Vagina (tissue), 2 donors: ENCODE measurements at regions not wholly inside any gene's neighbourhood (a gene's known extent, or its start where the extent isn't known, plus 50 kb on each side); places are given as distances from the start of the nearest gene placed in this dataset.
"Not testable (repeated sequence)": the region's sequence is repeated elsewhere in the genome, so short reads cannot be mapped to it uniquely, and the experiment has no call there.

Source experiments
- DNase-seq, 2 donors: peaks; one replicate each; pipeline ENCODE4 v3.0.0-alpha.2; 2017; ENCODE audit errors: extremely low spot score in 2 of 2
- H3K27ac ChIP-seq: fragments of 200-600 bp; sonication (generic); one replicate; pipeline ENCODE4 v1.5.1; 2019
- H3K27me3 ChIP-seq: fragments of 200-600 bp; sonication (generic); one replicate; pipeline ENCODE4 v1.5.1; 2019
- H3K36me3 ChIP-seq, 2 donors: fragments of 200-600 bp; sonication (generic); one replicate each; pipeline ENCODE4 v1.5.1; 2017 to 2019
- H3K4me1 ChIP-seq: fragments of 200-600 bp; sonication (generic); one replicate; pipeline ENCODE4 v1.5.1; 2019
- H3K4me3 ChIP-seq, 2 donors: fragments of 200-600 bp; sonication (generic); 1 replicate in 1 of 2; 2 replicates in 1 of 2; pipeline ENCODE4 v1.5.1; 2016 to 2019
- H3K9me3 ChIP-seq: fragments of 200-600 bp; sonication (generic); one replicate; pipeline ENCODE4 v1.5.1; 2019
- intact Hi-C: fragments of 100-400 bp; cut with DNase I; formaldehyde crosslinking; loops from one replicate; pipeline ENCODE4 v1.15.1; 2023

- H3K36me3 ChIP-seq, H3K9me3 ChIP-seq, H3K27me3 ChIP-seq, H3K27ac ChIP-seq, H3K4me3 ChIP-seq, H3K4me1 ChIP-seq, DNase-seq, intact Hi-C loops: not testable (repeated sequence)
These were observed 197.6 kb downstream of the TP53TG3 start for GRCh38 chr16:32478406-32478805.

DNA sequence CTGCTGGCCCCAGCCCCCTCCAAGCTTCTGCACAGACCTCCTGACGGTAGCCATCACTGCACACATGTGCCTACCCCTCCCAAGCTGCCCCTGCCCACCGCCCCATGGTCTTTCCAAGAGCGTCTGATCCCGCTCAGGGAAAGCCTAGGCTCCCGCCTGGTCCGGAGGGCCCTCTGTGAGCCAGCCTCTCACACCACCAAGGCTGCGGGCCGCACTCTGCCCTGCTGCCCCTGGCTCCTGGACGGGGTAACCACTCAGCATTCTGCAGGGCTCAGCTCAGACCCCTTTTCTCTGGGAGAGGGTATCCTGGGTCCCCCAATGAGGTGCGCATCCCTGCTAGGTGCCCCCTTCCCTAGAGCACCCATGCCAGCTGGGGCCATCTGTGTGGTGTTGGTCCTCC, 198.4 kb downstream of the TP53TG3 start:
- not testable (repeated sequence) for H3K27me3 ChIP-seq

GRCh38 chr16:32474365-32474764, 201.6 kb downstream of the TP53TG3 start:
- H3K36me3 ChIP-seq, H3K4me3 ChIP-seq, H3K27ac ChIP-seq, DNase-seq, intact Hi-C loops, H3K4me1 ChIP-seq, H3K9me3 ChIP-seq, H3K27me3 ChIP-seq: not testable (repeated sequence)

More for the DNA sequence above, 198.4 kb downstream of the TP53TG3 start:
- DNase-seq, H3K36me3 ChIP-seq, intact Hi-C loops, H3K4me1 ChIP-seq, H3K27ac ChIP-seq, H3K9me3 ChIP-seq, H3K4me3 ChIP-seq: not testable (repeated sequence)

GRCh38 chr16:32461666-32462065, 208.6 kb downstream of the TP53TG3D start:
- intact Hi-C loops, H3K27me3 ChIP-seq, H3K9me3 ChIP-seq, H3K4me1 ChIP-seq, H3K27ac ChIP-seq, H3K36me3 ChIP-seq, H3K4me3 ChIP-seq: not testable (repeated sequence)
- DNase-seq = peak in 1 of 2 donors; percentile 34

DNA sequence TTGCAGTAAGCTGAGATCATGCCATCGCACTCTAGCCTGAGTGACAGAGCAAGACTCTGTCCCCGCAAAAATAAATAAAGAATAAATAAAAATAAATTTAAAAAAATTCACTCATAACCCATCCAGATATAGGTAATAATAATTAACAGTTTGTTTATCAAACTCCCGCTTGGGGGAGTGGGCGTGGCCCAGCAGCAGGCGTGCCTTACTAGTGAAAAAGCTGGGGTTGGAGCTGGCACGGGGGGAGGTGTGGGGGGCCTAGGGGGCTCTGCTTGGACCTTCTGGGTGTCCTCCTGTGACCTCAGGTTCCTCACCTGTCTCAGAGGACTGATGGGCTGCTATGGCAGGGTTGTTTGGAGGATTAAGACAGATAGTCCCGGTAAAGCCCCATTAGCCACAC, 207.9 kb downstream of the TP53TG3D start:
- DNase-seq, H3K4me3 ChIP-seq, H3K27ac ChIP-seq, H3K27me3 ChIP-seq, H3K36me3 ChIP-seq, intact Hi-C loops, H3K9me3 ChIP-seq, H3K4me1 ChIP-seq: not testable (repeated sequence)
